ENCODE measurements at regions not wholly inside any gene's neighbourhood (a gene's known extent, or its start where the extent isn't known, plus 50 kb on each side); places are given as distances from the start of the nearest gene placed in this dataset.

DNA sequence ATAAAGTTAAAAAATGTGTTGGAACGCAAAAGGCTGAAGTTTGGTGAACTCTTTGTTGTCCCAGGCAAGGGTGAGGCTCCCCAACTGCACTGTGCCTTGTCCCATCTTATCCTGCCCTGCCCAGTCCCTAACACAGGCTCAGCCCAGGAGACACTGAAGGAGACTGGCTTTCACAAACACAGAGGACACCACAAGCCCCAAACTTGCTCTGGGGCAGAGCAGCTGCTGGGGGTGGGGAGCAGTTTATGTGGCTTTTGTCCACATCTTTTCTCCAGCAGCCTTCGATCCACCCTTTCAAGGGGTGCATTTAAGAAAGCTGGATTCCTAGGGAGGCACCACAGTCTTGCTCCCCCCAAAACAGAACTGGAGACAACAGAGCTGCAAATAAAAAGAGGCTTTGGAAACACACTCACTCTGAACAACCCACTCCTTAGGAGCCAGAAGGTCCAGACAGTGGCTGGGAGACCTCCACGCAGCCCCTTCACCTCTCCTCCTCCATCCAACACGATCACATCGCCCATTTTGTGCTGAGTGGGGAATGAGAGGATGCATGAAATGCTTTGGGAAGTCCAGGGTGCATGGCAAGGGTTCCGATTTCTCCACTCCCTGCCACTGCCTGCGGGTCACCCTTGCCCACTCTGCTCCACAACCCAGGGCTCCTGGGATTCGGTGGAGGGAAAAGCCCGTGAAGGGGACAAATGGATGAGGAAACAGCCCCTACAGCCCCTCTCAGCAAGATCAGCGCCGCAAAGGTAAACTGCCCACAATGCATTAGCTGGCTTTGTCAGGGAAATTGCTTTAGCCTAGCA lies 260.5 kb upstream of the TLE3 start:
- no peak for FAIRE-seq

DNA sequence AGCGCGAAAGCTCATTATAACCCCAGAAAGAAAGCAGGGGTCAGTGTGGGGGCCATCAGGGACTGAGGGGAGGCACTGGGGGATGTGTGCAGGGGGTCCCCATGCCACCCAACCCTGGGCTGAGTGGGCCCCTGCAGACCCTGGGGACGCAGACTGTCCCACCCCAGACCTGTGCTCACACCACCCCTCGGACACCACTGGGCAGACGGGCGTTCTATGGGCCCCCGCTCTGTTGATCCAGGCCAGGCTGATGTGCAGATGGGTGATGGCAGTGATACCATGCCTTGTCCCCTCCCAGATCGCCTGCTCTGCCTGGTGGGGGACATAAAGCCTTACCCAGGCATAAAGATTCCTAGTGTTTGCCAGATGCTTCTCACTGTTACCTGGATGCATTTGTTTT lies 259.7 kb upstream of the TLE3 start:
- FAIRE-seq, result no peak

DNA sequence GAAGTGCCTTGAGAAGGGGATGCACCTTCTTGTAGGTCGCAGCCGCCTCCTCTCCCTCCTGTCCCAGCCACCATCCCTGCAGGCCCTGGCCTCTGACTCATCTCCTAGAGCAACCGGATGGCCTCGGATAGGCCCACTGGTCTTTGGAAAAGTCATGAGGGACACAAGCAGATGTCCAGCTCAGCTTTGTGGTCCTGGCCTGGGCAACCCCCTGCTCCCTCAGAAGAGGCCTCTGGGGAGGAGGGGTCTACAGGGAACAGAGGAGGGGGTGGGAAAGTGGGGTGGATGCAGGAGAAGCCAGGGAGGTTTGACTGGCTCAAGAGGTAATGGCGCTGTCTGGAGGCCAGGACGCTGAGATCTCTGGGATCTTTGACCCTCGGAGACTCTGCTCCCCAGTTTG lies 259.2 kb upstream of the TLE3 start:
- FAIRE-seq, result no peak

DNA sequence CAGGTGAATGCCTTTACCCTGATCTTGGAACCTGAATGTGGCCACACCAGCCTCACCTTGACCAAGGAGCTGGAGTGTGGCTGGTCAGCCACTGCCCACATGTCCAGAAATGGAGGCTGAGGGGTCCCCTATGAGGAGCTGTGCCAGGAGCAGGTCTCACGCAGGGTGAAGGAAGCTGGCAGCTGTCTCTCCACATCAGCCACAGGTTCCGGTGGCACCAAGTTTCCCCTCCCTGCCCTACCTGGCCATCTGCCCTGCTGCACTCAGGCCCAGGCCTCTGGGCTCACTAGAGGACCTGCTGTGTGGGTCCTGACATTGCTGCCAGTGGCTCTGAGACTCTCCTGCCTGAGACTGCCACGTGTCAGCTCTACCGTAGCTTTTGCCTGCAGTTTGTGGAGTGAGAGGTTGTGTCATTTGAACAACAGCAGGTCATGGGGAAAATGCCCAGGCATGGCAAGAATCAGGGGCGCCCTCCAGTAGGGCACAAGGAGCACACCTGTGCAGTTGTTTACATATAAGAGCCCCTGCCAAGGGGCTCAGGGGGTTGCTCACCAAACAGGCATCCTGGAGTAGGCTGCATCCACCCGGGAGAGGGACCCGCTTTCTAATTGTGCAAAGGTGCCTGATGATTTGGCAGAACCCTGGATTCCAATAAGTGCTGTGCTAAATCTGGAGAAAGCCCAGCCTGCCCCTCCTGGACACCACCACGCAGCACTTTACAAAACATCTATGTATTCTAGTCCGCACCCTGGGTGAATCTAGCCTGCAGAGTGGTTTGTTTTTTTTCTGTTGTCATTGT lies 258.5 kb upstream of the TLE3 start:
- no peak for FAIRE-seq

DNA sequence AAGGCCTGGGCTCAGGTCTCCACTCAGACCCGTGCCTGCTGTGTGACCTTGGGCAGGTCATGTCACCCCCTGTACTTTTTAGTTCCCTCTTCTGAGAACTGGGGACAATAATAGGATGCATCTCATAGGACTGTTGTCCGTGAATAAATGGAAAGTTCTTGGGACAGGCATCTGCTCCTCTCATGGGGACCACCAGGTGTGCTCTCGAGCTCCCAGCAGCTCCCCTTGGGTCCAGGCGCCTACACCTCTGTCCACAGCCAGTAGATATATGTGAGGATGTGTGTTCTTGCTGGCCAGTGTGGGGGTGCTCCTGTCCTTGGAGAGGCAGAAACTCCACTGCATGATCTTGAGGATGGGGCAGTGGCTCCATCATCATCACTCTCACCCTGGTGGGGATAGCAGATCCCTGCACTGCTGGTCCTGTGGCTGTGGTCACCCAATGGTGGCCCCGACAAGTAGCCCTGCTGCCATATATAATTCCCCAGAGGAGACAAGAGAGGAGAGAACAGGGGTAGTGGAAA lies 257.6 kb upstream of the TLE3 start:
- no peak for FAIRE-seq

DNA sequence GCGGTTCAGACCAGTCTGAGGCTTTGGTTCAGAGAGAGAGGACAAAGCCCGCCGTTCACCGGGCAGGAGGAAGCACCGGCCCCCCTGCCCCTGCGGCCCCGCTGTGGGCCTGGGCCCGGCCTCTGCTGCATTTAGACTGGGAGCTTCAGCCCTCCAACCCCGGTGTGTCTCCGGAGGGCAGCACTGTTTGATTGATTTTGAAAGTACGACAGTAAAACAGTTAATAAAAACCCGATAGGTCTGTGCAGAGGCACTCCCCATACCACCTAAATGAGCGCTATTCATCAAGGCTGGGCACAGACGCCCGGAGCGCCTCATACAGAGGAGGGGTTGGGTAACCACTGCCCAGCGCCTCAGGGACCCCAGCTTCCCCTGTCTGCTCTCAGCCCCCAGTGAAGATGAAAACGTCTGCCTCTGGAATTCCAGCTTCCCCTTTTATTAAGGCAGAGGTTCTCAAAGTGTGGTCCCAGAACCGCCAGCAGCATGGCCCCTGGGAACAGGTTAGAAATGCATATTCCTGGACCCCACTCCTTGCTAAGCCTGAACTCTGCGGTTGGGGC lies 256.7 kb upstream of the TLE3 start:
- no peak for FAIRE-seq

DNA sequence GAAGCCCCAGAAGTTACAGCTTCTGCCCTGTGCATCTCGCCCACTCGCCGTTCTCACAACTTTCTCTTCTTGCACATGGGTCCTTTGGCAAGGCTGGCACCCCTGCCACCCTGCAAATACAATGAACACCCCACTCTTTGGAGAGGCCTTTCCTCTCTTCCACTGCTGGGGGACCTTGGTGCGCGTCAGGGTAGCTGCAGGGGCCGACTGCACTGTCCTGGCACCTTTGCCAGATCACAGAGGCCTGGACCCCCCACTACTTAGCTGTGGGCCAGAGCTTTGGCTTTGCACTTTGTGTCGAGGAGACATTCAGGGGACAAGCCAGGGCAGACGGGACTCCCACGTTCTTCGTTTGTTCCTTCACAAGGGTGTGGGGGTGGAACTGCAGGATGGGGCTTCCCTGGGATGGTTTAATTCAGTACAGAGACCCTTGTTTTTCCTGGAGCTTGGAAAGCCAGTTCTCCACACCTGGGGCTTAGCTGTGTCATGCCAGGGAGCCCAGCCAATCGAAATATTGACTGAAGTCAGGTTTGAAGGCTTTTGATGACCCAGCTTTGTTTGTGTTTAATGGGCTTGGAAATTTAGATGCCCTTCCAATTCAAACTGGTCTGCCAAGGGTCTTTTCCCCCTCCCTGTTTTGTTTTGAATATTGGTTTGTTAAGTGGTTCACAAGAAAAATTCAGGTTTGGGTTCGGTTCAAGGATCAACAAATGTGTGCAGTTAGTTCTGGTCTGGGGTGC lies 256.1 kb upstream of the TLE3 start:
- no peak for FAIRE-seq

DNA sequence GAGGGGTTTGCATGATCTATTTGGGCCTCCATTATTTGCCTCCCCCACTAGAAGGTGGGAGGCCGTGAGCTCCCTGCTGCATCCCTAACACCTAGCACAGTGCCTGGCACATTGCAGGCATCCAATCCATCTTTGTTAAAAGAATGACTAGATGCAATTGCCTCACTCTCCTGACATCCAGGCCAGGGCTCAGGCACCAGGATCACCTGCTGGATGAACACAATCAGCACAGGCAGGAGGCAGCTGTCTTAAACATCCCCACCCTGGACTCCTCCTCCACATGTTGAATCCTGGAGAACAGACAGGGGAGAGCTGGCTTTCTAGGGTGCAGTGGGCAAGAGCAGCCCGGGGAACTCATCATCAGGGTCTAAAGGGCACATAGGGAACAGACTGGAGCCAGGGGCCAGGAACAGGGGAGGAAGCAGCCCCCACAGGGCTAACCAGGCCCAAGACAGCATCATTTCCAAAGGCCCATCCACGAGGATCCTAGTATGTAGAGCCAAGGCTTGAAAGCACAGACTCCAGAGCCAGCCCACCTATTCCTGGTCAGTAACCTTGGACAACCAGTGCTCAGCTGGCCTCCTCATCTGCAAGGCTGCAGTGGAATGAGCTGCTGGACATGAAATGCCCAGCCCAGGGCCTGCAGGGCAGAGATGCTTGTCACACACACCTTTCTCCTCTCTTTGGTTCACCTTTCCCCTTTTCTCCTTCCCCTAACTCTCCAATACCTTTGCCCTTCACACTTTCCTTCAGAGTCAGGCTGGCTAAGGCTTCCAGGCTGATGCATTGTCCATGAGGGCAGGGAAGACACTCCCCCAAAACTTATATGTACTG lies 254.4 kb upstream of the TLE3 start:
- FAIRE-seq, result no peak

DNA sequence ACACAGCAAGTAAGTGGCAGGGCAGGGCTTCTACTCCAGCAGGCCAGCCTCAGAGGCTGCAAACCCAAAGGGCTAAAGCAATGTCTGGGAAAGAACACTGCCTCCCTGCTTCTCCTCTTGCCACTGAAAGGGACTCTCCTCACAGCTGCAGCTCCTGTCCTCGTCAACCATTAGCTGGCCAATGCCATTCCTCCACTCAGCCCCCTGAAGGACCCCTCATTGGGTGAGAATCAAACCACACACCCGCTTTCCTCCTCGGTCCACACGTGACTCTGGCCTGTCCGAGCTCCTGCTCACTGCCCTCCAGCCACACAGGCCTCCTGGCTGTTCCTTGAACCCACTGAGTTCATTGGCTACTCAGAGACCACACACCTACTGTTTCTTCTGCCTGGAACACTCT lies 253.7 kb upstream of the TLE3 start:
- FAIRE-seq, result no peak

DNA sequence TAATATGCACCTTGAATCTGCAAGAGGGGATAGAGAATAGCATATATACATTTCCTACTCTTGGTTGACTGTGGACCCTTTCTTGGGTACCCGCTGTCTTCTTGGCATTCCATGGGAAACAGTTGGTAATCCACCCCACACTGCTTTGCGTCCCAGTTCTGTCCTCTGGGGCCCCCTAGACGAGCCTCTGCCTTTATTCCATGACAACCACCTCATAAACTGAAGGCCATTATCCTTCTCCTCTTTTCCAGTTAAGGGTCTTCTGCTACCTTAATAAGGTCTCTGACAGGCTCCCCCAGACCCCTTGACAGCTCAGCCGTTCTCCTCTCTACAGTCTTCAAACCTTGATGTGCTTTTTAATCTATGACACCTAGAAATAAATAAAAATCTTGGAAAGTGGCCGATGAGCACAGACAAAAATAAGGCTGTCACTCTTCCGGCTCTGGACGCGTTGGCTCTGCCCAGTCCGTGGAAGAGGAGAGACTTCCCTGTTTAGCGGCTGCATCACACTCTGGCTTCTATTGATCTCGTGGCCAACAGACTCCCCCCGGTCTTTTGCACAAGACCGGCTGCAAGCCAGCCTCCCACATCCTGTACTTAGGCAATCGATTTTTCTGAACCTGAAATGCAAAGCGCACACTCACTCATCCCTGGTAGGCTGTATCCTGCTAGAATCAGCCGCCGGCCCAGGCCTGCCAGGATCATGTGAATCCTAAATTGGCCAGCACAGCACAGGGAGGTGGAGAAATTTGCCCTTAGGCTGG lies 251.0 kb upstream of the TLE3 start:
- FAIRE-seq, result no peak

DNA sequence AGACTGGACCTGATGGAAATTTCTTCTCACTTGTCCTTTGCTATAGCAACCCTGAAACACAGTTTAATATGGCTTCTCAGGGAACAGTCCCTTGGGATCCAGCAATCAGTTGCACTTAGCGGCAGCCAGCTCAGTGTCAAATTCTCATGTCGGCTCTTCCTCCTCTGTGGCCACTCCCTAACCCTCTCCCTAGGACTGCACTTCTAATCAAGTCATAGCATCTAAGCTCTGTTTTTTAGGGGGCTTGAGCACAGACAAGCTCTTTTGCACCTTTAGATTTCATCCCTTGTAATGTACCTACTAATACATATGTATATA lies 250.5 kb upstream of the TLE3 start:
- FAIRE-seq, result no peak

DNA sequence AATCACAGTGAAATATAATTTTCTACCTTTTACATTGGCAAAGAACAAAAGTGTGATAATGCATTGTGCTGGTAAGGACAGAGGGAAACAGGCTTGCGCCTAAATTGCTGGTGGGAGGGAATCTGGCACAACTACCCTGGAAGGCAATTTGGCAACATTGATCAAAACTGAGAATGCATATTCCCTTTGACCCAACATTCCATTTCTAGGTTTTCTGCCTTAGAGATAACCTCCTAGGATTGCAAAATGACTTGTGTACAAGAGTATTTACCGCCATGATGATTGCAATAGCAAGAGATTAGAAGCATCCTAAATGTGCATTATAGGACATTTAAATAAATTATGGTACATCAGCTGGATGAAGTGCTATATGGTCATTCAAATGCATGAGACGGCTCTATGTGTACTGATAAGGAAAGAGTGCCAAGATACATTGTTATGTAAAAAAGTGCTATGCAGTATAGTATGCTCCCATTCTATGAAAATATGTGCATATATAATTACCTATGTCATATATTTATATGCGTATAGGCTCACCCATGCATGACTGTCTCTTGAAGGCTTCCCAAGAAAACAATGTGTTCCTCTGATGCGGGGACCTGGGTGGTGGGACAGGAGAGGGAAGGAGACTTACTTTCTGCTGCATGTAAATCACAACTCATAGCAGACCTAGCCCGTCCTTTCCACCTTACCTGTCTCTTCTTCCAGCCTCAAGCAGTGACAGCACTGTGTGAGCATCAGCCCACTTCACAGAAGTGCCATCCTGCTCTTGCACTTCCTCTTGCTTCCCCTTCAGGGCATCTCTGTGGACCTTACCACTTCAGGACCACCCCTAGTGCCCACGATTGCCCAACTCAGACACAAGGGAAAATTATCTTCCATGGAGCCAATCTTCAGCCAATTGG lies 249.9 kb upstream of the TLE3 start:
- no peak for FAIRE-seq

DNA sequence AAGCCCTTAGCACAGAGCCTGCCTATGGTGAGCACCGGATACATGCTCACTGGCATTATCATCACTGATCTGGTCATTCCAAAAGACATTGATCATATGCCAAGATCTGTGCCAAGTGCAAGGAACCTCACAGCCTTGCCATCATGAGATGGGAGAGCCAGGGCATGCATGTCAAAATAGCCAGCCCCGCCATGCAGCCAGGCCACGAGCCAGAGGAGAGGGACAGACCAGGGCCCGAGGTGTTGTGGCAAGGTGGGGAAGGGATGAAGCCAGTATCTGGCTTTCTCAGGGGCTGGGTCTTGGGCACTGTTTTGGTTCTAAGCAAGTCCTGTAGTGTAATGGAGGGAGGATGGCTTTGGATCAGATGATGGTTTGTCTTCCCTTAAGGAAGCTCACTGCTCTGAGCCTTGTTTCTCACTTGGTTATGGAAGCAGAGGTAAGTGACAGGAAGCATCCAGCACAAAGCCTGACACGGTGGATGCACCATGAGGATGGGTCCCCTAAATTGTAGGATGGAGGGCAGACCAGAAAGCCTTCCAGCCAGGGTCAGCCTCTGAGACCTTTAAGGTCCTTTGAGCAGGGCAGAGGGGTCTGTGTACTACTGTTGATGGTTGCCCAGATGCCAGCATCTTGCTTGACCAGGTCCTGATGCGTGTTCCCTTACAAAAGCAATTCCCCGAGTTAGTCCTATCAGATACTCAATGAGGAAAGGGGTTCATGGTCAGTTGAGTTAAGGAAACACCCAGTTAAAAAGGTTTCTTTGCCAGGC lies 247.7 kb upstream of the TLE3 start:
- FAIRE-seq, result no peak

DNA sequence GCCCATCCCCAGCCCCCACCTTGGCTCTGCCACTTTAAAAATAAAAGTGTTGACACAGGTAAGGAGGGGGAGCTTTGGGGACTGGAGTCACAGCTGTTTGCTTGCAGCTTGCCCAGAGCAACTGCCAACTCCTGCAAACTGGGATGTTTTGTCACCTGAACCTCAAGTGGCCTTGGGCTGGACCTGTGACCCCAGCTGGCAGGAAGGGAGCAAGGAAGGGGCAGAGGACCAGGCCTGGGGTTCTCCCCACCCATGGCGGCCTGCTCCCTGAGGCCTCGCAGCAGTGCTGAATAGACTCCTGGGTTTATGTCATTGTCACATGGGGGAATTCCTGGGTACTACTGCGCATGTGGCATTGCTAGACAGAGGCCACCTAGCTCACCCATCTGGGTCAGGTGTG lies 246.9 kb upstream of the TLE3 start:
- FAIRE-seq, result no peak

DNA sequence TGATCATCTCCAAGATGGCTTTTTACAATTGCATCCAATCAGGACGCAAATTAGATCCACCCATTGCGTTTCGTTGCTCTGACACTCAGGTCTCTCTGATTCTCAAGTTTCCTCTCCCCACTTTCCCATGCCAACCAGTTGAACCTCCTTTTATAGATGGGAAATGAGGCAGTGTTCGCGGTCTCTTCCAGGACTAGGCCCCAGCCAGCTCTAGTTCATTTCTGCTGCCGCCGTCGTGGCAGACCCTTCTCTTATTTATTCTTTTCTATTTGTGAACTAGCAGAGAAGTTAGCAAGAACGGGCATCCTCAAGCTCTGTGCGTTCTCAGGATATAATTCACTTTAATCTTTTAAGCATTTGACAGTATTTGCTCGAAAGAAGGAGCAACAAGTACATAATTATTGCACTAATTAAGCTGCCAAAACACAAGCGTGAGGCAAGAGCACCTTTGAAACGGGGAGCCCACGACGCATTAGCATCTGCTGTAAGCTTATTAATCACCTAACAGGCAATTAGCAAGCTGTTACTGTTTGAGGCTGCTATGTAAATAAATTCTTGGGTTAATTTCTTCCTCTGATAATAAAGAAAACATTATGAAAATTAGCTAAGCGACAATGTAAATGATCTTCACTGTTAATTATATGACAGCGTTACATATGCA lies 246.4 kb upstream of the TLE3 start:
- no peak for FAIRE-seq

DNA sequence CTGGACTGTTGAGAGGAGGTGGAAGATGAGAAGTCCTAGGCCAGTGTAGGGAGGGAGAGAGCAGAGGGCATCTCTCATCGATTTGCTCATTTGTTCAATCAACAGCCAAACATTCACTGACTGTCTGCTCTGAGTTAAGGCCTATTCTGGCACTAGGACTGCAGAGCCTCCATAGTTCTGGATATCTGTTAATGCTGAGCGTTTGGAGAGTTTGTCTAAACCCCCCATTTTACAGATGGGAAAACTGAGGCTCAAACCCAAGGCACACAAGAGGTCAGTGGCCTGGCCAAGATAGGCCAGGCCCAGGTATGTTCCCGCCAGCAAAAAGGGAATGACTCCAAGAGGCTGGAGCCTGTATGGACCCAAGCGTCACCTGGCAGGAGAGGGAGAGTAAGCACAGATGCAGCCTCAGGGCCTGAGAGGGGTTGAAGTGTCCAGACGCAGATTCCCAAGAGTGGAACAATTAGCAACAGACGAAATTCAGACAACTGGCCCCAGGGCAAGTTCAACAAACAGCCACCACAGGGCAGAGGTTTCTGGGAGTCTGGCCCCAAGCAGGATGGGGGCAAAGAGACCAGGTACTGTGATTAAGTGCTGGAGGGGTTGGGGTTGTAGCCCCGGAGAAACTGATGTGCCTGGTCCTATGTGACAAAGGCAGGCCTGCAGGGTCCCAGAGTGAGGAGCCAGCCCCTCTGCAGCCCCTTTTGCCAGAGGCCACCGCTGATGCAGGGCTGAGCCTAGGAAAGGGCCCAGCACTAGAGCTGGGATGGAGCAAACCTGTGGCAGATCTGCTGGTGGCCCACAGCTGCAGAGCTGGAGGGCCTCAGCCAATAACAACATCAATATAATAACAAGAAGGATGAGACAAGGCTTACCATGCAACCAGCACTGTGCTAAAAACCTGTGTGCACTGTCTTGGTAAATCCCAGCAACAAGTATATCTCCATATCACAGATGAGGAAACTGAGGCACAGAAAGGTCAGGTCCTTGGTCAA lies 245.1 kb upstream of the TLE3 start:
- no peak for FAIRE-seq

DNA sequence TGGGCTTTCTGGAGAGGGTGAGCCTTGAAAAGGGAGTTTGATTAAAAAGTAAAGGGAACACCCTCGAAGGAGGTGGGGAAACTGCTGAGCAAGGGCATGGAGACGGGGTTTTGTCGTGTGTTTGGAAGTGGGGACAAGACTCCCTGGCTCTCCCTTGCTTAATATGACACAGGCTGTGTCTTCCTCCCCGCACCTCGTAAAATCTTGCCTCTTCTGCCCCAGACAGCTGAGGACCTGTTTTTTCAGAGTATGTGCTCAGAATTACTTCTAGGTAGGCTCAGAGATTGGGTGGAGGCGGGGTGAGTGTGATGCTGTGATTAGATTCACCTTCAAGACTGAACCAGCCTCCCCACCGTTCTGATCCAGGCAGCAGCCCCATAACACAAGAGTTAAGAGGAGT lies 244.4 kb upstream of the TLE3 start:
- FAIRE-seq, result no peak

DNA sequence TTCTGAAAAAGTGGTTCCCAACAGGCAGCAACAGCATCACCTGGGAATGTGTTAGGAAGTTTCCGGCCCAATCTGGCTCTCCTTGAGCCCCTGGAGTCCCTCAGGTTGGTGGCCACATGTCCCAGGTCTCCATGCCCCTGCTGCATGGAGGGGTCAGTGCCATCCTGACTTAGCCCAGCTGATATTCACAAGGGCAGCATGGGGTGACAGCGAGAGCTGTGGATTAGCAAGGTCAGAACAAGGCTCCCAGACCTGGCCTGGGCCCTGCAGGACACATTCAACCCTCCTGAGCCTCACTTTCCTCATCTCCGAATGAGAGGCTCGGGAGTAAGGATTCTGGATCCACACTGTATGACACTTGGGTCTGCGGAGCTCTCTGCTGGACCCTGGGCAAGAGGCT lies 243.8 kb upstream of the TLE3 start:
- FAIRE-seq, result no peak
